ENCODE measurements at regions not wholly inside any gene's neighbourhood (a gene's known extent, or its start where the extent isn't known, plus 50 kb on each side); places are given as distances from the start of the nearest gene placed in this dataset.

GRCh38 chr10:3482200-3482993, 302.6 kb downstream of the KLF6 start:
- no peak overlapping the region for H3K27ac ChIP-seq
- H3K4me3 ChIP-seq: no peak overlapping the region
- DNase-seq (ENCODE audit: low read depth, low spot score): no peak
- TF ChIP-seq FOXP2 (optimal IDR thresholded peaks at IDR 0.05; ENCODE audit: control extremely low read depth, extremely low read length, insufficient read depth) (no peak), EZH2 (IDR thresholded peaks at IDR 0.05) (no peak)
- no peaks in the 10 kb centered on the region for H3K9me3 ChIP-seq (ENCODE audit: low read depth, low read length)
- H3K9ac ChIP-seq (ENCODE audit: insufficient read length): no peak overlapping the region
- no peaks in the 10 kb centered on the region for H3K36me3 ChIP-seq (ENCODE audit: insufficient read depth, low read length)

GRCh38 chr10:3481496-3481895, 303.5 kb downstream of the KLF6 start:
- H3K4me3 ChIP-seq: no peak overlapping the region
- H3K9me3 ChIP-seq (ENCODE audit: low read depth, low read length): no peaks in the 10 kb centered on the region
- H3K27ac ChIP-seq: no peak overlapping the region
- no peak for TF ChIP-seq EZH2 (IDR thresholded peaks at IDR 0.05)
- TF ChIP-seq POLR2AphosphoS5 (IDR thresholded peaks at IDR 0.05; ENCODE audit: borderline replicate concordance, low read depth, low read length): no peak
- no peak for TF ChIP-seq FOXP2 (optimal IDR thresholded peaks at IDR 0.05; ENCODE audit: control extremely low read depth, extremely low read length, insufficient read depth)
- DNase-seq (ENCODE audit: low read depth, low spot score): no peak
- H3K36me3 ChIP-seq (ENCODE audit: insufficient read depth, low read length): no peaks in the 10 kb centered on the region
- no peak overlapping the region for H3K9ac ChIP-seq (ENCODE audit: insufficient read length)

- Histone ChIP-seq H3K4me3 (no peak overlapping the region), H3K9me3 (ENCODE audit: low read depth, low read length) (no peaks in the 10 kb centered on the region), H3K9ac (ENCODE audit: insufficient read length) (no peak overlapping the region), H3K36me3 (ENCODE audit: insufficient read depth, low read length) (no peaks in the 10 kb centered on the region), H3K27ac (no peak overlapping the region)
- TF ChIP-seq EZH2 (IDR thresholded peaks at IDR 0.05) (no peak), FOXP2 (optimal IDR thresholded peaks at IDR 0.05; ENCODE audit: control extremely low read depth, extremely low read length, insufficient read depth) (no peak)
- DNase-seq (ENCODE audit: low read depth, low spot score): no peak
These were observed 304.1 kb downstream of the KLF6 start for GRCh38 chr10:3480990-3481315.

GRCh38 chr10:3480281-3480989, 304.6 kb downstream of the KLF6 start:
- no peaks in the 10 kb centered on the region for H3K9me3 ChIP-seq (ENCODE audit: low read depth, low read length)
- H3K9ac ChIP-seq (ENCODE audit: insufficient read length): no peak overlapping the region
- no peak overlapping the region for H3K4me3 ChIP-seq
- no peaks in the 10 kb centered on the region for H3K36me3 ChIP-seq (ENCODE audit: insufficient read depth, low read length)
- TF ChIP-seq POLR2AphosphoS5 (IDR thresholded peaks at IDR 0.05; ENCODE audit: borderline replicate concordance, low read depth, low read length): no peak
- TF ChIP-seq EZH2 (IDR thresholded peaks at IDR 0.05): no peak
- no peak for TF ChIP-seq FOXP2 (optimal IDR thresholded peaks at IDR 0.05; ENCODE audit: control extremely low read depth, extremely low read length, insufficient read depth)
- no peak for DNase-seq (ENCODE audit: low read depth, low spot score)
- no peak overlapping the region for H3K27ac ChIP-seq

GRCh38 chr10:3478632-3479240, 306.2 kb upstream of the PITRM1 start:
- Histone ChIP-seq H3K27ac (no peak overlapping the region), H3K9ac (ENCODE audit: insufficient read length) (no peak overlapping the region), H3K4me3 (no peak overlapping the region), H3K9me3 (ENCODE audit: low read depth, low read length) (no peaks in the 10 kb centered on the region), H3K36me3 (ENCODE audit: insufficient read depth, low read length) (no peaks in the 10 kb centered on the region)
- TF ChIP-seq POLR2AphosphoS5 (IDR thresholded peaks at IDR 0.05; ENCODE audit: borderline replicate concordance, low read depth, low read length) (no peak), EZH2 (IDR thresholded peaks at IDR 0.05) (no peak), FOXP2 (optimal IDR thresholded peaks at IDR 0.05; ENCODE audit: control extremely low read depth, extremely low read length, insufficient read depth) (no peak)
- DNase-seq (ENCODE audit: low read depth, low spot score): no peak

GRCh38 chr10:3478153-3478552, 305.6 kb upstream of the PITRM1 start:
- H3K9me3 ChIP-seq (ENCODE audit: low read depth, low read length): no peaks in the 10 kb centered on the region
- no peak for TF ChIP-seq POLR2AphosphoS5 (IDR thresholded peaks at IDR 0.05; ENCODE audit: borderline replicate concordance, low read depth, low read length)
- no peak for TF ChIP-seq FOXP2 (optimal IDR thresholded peaks at IDR 0.05; ENCODE audit: control extremely low read depth, extremely low read length, insufficient read depth)
- no peak for TF ChIP-seq EZH2 (IDR thresholded peaks at IDR 0.05)
- H3K27ac ChIP-seq: no peak overlapping the region

GRCh38 chr10:3477683-3478082, 305.1 kb upstream of the PITRM1 start:
- Histone ChIP-seq H3K9me3 (ENCODE audit: low read depth, low read length) (no peaks in the 10 kb centered on the region), H3K27ac (no peak overlapping the region), H3K4me3 (no peak overlapping the region), H3K36me3 (ENCODE audit: insufficient read depth, low read length) (no peaks in the 10 kb centered on the region), H3K9ac (ENCODE audit: insufficient read length) (no peak overlapping the region)
- no peak for TF ChIP-seq FOXP2 (optimal IDR thresholded peaks at IDR 0.05; ENCODE audit: control extremely low read depth, extremely low read length, insufficient read depth)
- TF ChIP-seq EZH2 (IDR thresholded peaks at IDR 0.05): no peak
- no peak for TF ChIP-seq POLR2AphosphoS5 (IDR thresholded peaks at IDR 0.05; ENCODE audit: borderline replicate concordance, low read depth, low read length)
- DNase-seq (ENCODE audit: low read depth, low spot score): no peak

More at GRCh38 chr10:3478153-3478552, 305.6 kb upstream of the PITRM1 start:
- Histone ChIP-seq H3K4me3 (no peak overlapping the region), H3K9ac (ENCODE audit: insufficient read length) (no peak overlapping the region), H3K36me3 (ENCODE audit: insufficient read depth, low read length) (no peaks in the 10 kb centered on the region)
- no peak for DNase-seq (ENCODE audit: low read depth, low spot score)

GRCh38 chr10:3476640-3477448, 304.3 kb upstream of the PITRM1 start:
- no peaks in the 10 kb centered on the region for H3K9me3 ChIP-seq (ENCODE audit: low read depth, low read length)
- no peaks in the 10 kb centered on the region for H3K36me3 ChIP-seq (ENCODE audit: insufficient read depth, low read length)
- DNase-seq (ENCODE audit: low read depth, low spot score): no peak
- H3K4me3 ChIP-seq: no peak overlapping the region
- H3K27ac ChIP-seq: no peak overlapping the region
- TF ChIP-seq EZH2 (IDR thresholded peaks at IDR 0.05) (no peak), FOXP2 (optimal IDR thresholded peaks at IDR 0.05; ENCODE audit: control extremely low read depth, extremely low read length, insufficient read depth) (no peak), POLR2AphosphoS5 (IDR thresholded peaks at IDR 0.05; ENCODE audit: borderline replicate concordance, low read depth, low read length) (no peak)
- H3K9ac ChIP-seq (ENCODE audit: insufficient read length): no peak overlapping the region
